ENCODE measurements at regions not wholly inside any gene's neighbourhood (a gene's known extent, or its start where the extent isn't known, plus 50 kb on each side); places are given as distances from the start of the nearest gene placed in this dataset.

DNA sequence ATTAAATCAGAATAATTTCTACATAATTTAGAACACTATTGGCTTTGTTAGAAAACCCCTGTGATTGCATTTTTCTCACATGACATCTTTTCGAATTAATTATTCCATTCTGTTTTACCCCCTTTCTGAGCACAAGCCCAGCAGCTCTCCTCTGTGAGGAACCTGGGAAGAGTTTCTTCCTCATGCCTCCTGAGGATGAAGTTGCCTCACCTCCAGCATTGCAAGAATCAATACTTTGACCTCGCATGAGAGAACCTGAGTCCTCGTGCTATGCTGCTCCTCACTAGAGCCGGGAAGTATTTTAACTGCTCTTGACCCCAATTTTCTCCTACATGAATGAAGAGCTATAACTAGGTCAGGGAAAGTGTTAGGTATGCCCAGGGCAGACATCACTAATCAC lies 77.1 kb upstream of the RAPH1 start:
- TF ChIP-seq, protein P1, sequence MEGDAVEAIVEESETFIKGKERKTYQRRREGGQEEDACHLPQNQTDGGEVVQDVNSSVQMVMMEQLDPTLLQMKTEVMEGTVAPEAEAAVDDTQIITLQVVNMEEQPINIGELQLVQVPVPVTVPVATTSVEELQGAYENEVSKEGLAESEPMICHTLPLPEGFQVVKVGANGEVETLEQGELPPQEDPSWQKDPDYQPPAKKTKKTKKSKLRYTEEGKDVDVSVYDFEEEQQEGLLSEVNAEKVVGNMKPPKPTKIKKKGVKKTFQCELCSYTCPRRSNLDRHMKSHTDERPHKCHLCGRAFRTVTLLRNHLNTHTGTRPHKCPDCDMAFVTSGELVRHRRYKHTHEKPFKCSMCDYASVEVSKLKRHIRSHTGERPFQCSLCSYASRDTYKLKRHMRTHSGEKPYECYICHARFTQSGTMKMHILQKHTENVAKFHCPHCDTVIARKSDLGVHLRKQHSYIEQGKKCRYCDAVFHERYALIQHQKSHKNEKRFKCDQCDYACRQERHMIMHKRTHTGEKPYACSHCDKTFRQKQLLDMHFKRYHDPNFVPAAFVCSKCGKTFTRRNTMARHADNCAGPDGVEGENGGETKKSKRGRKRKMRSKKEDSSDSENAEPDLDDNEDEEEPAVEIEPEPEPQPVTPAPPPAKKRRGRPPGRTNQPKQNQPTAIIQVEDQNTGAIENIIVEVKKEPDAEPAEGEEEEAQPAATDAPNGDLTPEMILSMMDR (IDR thresholded peaks at IDR 0.05), result no peak
- WGBS, 3 donors, result 85 to 94% (median 92%) methylated on average over 4 of the region's 4 CpGs
- H3K27me3 ChIP-seq, result no peaks in the 10 kb centered on the region
- DNase-seq, result no peak
- no peaks in the 10 kb centered on the region for H3K36me3 ChIP-seq
- H3K4me3 ChIP-seq, result no peak overlapping the region
- H3K9me3 ChIP-seq, result no peaks in the 10 kb centered on the region
- intact Hi-C loops (cut with DNase I), result no loop called here
- H3K27ac ChIP-seq, result no peak overlapping the region
- no peaks in the 10 kb centered on the region for H3K4me1 ChIP-seq (ENCODE audit: insufficient read depth)

DNA sequence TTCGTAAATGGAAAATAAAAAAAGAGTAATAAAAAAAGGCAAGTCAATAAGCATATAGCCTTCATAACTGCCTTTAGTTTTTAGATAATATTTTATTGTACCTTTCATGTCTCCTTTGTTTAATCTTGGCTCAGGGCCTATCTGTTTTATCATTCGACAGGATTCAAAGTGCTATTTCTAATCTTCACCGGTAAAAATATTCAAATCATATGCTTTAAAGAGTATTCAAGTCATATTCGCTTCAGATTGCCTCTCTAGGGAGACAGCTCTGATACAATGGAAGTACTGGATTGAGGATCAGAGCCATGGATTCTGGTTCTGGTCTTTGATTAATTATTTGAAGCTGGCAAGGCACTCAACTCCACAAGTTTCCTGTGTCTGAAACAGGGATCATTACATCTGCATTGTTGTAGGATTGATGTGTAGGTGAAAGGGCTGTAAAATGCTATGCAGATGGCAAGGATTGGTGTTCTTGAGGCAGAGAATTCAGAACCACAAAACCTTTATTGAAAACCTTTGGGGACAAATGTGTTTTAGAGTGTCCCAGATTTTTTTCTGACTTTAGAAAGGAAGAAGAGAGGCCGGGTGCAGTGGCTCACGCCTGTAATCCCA lies 84.3 kb upstream of the RAPH1 start:
- no peak overlapping the region for H3K27ac ChIP-seq
- intact Hi-C loops (cut with DNase I), result no loop called here
- H3K36me3 ChIP-seq, result no peaks in the 10 kb centered on the region
- DNase-seq, result no peak
- no peaks in the 10 kb centered on the region for H3K27me3 ChIP-seq
- H3K4me3 ChIP-seq, result no peak overlapping the region
- WGBS, 3 donors, result 75 to 79% (median 77%) methylated on average over 6 of the region's 6 CpGs
- H3K9me3 ChIP-seq, result no peaks in the 10 kb centered on the region
- no peak for TF ChIP-seq POLR2A (IDR thresholded peaks at IDR 0.05)
- no peaks in the 10 kb centered on the region for H3K4me1 ChIP-seq (ENCODE audit: insufficient read depth)

DNA sequence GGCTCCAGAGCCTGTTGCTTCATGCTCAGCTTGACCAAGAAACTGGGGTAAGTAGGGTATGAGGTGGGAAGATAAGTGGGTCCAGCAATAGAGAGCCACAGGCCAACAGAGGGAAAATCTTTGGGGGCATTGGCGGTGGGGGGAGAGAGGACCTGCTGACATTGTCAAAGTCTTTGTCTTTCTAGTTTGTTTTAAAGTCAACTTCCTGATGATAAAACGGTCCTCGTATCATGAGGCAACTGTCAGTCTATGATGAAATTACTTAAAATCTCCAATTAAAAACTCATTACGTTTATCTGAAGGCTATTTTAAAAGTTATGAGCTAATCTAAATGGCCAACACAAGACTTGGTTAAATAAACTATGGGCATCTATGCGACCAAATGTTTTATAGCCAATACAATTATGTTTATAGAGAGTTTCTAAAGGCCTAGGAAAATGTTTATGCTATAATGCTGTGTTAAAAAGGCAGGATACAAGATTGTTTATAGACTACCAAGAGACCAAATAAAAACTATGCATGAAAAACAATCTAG lies 84.4 kb upstream of the CD28 start:
- Histone ChIP-seq H3K36me3 (no peaks in the 10 kb centered on the region), H3K4me1 (ENCODE audit: insufficient read depth) (peaks cover 6% of the 10 kb centered on the region), H3K4me3 (no peak overlapping the region), H3K27ac (no peak overlapping the region), H3K9me3 (no peaks in the 10 kb centered on the region), H3K27me3 (no peaks in the 10 kb centered on the region)
- intact Hi-C loops (cut with DNase I), result no loop called here
- no peak for DNase-seq
- TF ChIP-seq EP300 (IDR thresholded peaks at IDR 0.05) (no peak), POLR2A (IDR thresholded peaks at IDR 0.05) (no peak)
- TF ChIP-seq, protein P1 (IDR thresholded peaks at IDR 0.05), result no peak
- 32 to 61% (median 48%) methylated on average over 5 of the region's 5 CpGs for WGBS, 3 donors

DNA sequence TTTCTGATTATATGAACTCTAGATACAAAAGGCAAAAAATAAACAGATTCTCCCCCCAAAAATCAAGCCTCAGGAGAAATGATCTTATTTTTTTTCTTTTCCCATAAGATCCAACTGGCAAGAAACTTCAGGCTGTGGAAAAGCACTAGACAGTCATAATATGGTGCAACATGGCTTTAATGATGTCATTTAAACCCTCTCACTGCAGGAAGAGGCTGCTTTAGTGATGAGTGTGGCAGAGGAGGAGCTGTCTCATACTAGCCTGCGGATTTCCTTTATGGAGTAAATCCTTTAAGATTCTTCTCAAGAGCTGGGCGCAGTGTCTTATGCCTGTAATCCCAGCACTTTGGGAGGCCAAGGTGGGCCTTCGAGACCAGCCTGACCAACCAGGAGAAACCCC lies 83.3 kb upstream of the CD28 start:
- Histone ChIP-seq H3K4me1 (ENCODE audit: insufficient read depth) (peaks cover 9% of the 10 kb centered on the region), H3K27me3 (no peaks in the 10 kb centered on the region), H3K27ac (no peak overlapping the region), H3K4me3 (no peak overlapping the region), H3K9me3 (no peaks in the 10 kb centered on the region), H3K36me3 (no peaks in the 10 kb centered on the region)
- WGBS, 3 donors, result 92 to 97% (median 95%) methylated on average over 3 of the region's 3 CpGs
- TF ChIP-seq, protein P1 (IDR thresholded peaks at IDR 0.05), result no peak
- TF ChIP-seq POLR2A (IDR thresholded peaks at IDR 0.05) (no peak), EP300 (IDR thresholded peaks at IDR 0.05) (no peak)
- intact Hi-C loops (cut with DNase I), result no loop called here
- DNase-seq, result no peak

DNA sequence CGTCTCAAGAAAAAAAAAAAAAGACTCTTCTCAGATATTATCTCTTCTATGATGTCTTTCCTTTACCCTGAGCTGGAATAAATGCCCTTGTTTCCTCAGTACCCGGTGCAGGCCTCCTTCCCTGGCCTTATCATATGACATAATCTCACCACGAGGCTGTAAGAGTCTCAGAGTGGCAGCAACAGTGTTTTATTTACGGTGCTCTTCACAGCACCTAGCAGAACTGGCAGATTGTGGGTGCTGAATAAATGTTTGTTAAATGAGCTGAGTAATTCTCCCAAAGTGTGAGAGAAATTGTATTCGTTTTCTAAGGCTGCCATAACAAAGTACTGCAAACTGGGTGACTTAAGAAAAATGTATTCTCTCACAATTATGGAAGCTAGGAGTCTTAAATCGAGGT lies 82.8 kb upstream of the CD28 start:
- 74 to 79% (median 78%) methylated on average over 6 of the region's 6 CpGs for WGBS, 3 donors
- no peak for DNase-seq
- no peaks in the 10 kb centered on the region for H3K36me3 ChIP-seq

More for the DNA sequence above, 82.8 kb upstream of the CD28 start:
- Histone ChIP-seq H3K27me3 (no peaks in the 10 kb centered on the region), H3K4me3 (no peak overlapping the region), H3K4me1 (ENCODE audit: insufficient read depth) (peaks cover 9% of the 10 kb centered on the region), H3K27ac (no peak overlapping the region), H3K9me3 (no peaks in the 10 kb centered on the region)
- TF ChIP-seq EP300 (IDR thresholded peaks at IDR 0.05) (no peak), POLR2A (IDR thresholded peaks at IDR 0.05) (no peak)
- TF ChIP-seq, protein P1 (IDR thresholded peaks at IDR 0.05), result no peak
- intact Hi-C loops (cut with DNase I), result no loop called here

All from ovary (tissue), 7 donors.